ENCODE measurements at regions not wholly inside any gene's neighbourhood (a gene's known extent, or its start where the extent isn't known, plus 50 kb on each side); places are given as distances from the start of the nearest gene placed in this dataset.

GRCh38 chr6:21900730-21901129 is 307.2 kb downstream of the SOX4 start:
- H3K4me1 ChIP-seq (replicated peaks): peaks cover 14% of the 10 kb centered on the region
- no peak overlapping the region for H3K27ac ChIP-seq
- H3K9me3 ChIP-seq (replicated peaks): no peaks in the 10 kb centered on the region
- no peak overlapping the region for H3K4me3 ChIP-seq
- no peaks in the 10 kb centered on the region for H3K27me3 ChIP-seq (replicated peaks)
- no peaks in the 10 kb centered on the region for H3K36me3 ChIP-seq
- peak; percentile 60 to 63 for DNase-seq (ENCODE audit: low read depth in 1 of 2, low spot score in 2 of 2)

GRCh38 chr6:21902628-21903169 is 309.1 kb downstream of the SOX4 start:
- Histone ChIP-seq H3K4me1 (replicated peaks) (peaks cover 14% of the 10 kb centered on the region), H3K27me3 (replicated peaks) (no peaks in the 10 kb centered on the region), H3K9me3 (replicated peaks) (no peaks in the 10 kb centered on the region), H3K4me3 (no peak overlapping the region), H3K27ac (no peak overlapping the region), H3K36me3 (no peaks in the 10 kb centered on the region)
- no peak for DNase-seq (ENCODE audit: low read depth in 1 of 2, low spot score in 2 of 2)

- peaks cover 13% of the 10 kb centered on the region for H3K4me1 ChIP-seq (replicated peaks)
- no peak for DNase-seq (ENCODE audit: low read depth in 1 of 2, low spot score in 2 of 2)
- no peaks in the 10 kb centered on the region for H3K36me3 ChIP-seq
- H3K27ac ChIP-seq: no peak overlapping the region
- no peak overlapping the region for H3K4me3 ChIP-seq
- no peaks in the 10 kb centered on the region for H3K9me3 ChIP-seq (replicated peaks)
- no peaks in the 10 kb centered on the region for H3K27me3 ChIP-seq (replicated peaks)
Measured at GRCh38 chr6:21905531-21905930, 312.0 kb downstream of the SOX4 start.

DNA sequence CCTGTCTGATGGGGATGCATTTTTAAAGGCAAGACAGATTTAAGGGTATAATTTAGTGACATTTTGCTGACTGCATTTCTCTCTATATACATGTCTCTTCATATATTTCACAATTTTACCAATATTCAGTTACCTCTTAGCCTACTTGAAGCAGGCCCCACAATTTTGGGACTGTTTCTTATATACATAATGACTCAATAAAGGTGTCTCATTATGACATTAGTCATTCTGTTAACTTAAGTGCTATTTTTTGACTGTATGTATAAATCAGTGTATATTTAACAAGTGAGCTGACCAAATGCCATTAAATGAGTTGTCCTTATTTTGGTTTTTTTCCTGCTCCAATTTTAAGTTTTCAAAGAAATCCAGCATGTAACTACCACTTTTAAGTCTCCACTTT is 313.3 kb downstream of the SOX4 start:
- Histone ChIP-seq H3K4me1 (replicated peaks) (peaks cover 6% of the 10 kb centered on the region; the same call in 1 of the 2 replicates), H3K9me3 (replicated peaks) (no peaks in the 10 kb centered on the region), H3K27me3 (replicated peaks) (no peaks in the 10 kb centered on the region), H3K36me3 (no peaks in the 10 kb centered on the region), H3K27ac (no peak overlapping the region), H3K4me3 (no peak overlapping the region)
- DNase-seq (ENCODE audit: low read depth in 1 of 2, low spot score in 2 of 2): no peak

DNA sequence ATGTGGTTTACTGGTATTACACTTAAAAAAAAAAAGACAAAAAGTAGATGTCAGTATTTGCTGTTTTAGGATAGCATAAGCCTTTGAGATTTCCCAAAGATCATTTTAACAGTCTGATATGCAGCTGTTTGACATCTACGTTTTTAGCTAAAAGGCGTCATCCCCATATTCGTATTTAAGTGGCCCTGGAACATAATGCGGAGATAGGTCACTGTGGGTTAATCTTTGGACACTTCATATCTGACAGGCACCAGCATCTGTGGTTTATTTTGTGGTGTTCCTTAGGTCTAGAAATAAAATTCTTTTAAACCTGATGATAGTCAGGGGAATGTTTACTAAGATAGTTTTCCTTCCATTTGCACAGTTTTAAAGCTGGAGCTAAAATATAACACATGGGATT is 313.7 kb downstream of the SOX4 start:
- H3K27me3 ChIP-seq (replicated peaks): no peaks in the 10 kb centered on the region
- peaks cover 6% of the 10 kb centered on the region; the same call in 1 of the 2 replicates for H3K4me1 ChIP-seq (replicated peaks)
- no peaks in the 10 kb centered on the region for H3K9me3 ChIP-seq (replicated peaks)
- H3K36me3 ChIP-seq: no peaks in the 10 kb centered on the region
- DNase-seq (ENCODE audit: low read depth in 1 of 2, low spot score in 2 of 2): no peak
- H3K27ac ChIP-seq: no peak overlapping the region
- H3K4me3 ChIP-seq: no peak overlapping the region

GRCh38 chr6:21908161-21908848 is 314.8 kb downstream of the SOX4 start:
- Histone ChIP-seq H3K27ac (no peak overlapping the region), H3K9me3 (replicated peaks) (no peaks in the 10 kb centered on the region), H3K4me1 (replicated peaks) (no peaks in the 10 kb centered on the region), H3K27me3 (replicated peaks) (no peaks in the 10 kb centered on the region), H3K36me3 (no peaks in the 10 kb centered on the region), H3K4me3 (no peak overlapping the region)
- DNase-seq (ENCODE audit: low read depth in 1 of 2, low spot score in 2 of 2): no peak

DNA sequence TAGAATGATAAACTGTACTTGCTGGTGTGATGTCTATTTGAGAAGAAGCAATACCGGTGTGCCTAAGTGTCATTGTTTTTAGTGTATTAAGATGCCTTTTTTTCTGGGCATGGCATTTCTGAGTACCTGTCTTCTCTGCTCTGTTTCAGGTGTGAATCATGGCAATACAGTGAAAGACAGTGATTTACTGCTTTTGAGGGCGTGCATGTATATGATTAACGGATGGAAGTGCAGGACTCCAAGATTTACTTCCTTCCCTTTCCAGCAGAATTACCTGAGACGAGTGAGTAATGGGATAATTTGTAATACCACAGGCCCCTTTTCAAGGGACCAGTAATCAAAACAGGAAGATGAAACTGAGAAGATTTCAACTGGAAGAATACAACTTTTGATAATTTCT is 315.8 kb downstream of the SOX4 start:
- peaks cover 4% of the 10 kb centered on the region for H3K4me1 ChIP-seq (replicated peaks)
- H3K9me3 ChIP-seq (replicated peaks): no peaks in the 10 kb centered on the region
- no peak overlapping the region for H3K27ac ChIP-seq
- H3K36me3 ChIP-seq: no peaks in the 10 kb centered on the region
- H3K4me3 ChIP-seq: no peak overlapping the region
- no peaks in the 10 kb centered on the region for H3K27me3 ChIP-seq (replicated peaks)
- no peak for DNase-seq (ENCODE audit: low read depth in 1 of 2, low spot score in 2 of 2)

DNA sequence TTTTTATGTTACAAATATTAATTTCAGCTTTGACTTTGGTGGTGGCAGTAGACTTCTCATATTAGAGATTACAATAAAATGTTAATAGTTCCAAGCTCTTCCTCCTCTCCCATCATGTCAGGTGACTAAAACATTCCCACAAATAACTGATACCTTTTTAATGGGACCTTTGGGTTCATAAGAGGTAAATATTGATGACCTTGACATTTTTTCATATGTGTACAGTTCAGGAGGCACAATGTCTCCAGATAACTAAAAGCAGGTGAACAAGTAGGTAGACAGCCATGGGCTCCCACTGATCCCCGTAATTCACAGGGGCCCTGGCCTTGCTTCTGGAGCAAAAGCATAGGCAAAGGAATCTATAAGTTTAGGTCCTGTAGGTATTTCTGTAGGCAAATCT is 317.7 kb downstream of the SOX4 start:
- no peaks in the 10 kb centered on the region for H3K27me3 ChIP-seq (replicated peaks)
- no peak overlapping the region for H3K27ac ChIP-seq
- peaks cover 16% of the 10 kb centered on the region for H3K4me1 ChIP-seq (replicated peaks)
- DNase-seq (ENCODE audit: low read depth in 1 of 2, low spot score in 2 of 2): no peak
- H3K4me3 ChIP-seq: no peak overlapping the region
- no peaks in the 10 kb centered on the region for H3K9me3 ChIP-seq (replicated peaks)
- H3K36me3 ChIP-seq: no peaks in the 10 kb centered on the region

DNA sequence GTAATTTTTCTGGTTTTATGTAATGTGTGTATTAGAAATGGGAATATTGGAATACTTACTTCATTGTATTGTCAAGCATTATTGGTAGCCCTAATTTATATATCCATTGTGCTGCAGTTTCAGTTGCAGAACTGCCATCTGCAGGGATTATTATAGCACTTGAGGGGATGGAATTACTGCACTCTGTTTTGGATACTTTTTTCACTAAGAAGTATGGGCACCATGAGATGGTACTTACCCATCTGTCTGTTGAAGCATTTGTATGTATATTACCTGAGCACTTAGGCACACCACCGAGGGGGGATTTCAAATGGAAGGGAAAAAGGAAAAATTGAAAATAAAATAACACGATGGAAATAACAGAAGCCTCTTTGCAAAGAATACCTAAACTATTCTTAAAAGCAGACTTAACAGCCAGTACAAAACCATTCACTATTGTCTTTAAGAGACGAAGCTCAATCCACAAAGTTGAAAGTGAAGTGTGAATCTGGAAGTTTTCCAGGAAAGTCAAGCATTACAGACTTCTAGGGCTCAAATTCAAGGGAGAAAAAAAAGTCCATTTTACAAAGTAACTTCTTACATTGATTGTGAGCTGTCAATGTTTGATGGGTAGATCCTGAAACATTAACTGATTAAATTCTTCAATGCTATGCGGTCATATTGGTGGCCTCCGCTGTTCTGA is 318.7 kb downstream of the SOX4 start:
- H3K4me3 ChIP-seq: no peak overlapping the region
- peaks cover 21% of the 10 kb centered on the region for H3K4me1 ChIP-seq (replicated peaks)
- no peaks in the 10 kb centered on the region for H3K9me3 ChIP-seq (replicated peaks)
- H3K27ac ChIP-seq: no peak overlapping the region
- no peaks in the 10 kb centered on the region for H3K27me3 ChIP-seq (replicated peaks)
- no peaks in the 10 kb centered on the region for H3K36me3 ChIP-seq
- DNase-seq (ENCODE audit: low read depth in 1 of 2, low spot score in 2 of 2): no peak

DNA sequence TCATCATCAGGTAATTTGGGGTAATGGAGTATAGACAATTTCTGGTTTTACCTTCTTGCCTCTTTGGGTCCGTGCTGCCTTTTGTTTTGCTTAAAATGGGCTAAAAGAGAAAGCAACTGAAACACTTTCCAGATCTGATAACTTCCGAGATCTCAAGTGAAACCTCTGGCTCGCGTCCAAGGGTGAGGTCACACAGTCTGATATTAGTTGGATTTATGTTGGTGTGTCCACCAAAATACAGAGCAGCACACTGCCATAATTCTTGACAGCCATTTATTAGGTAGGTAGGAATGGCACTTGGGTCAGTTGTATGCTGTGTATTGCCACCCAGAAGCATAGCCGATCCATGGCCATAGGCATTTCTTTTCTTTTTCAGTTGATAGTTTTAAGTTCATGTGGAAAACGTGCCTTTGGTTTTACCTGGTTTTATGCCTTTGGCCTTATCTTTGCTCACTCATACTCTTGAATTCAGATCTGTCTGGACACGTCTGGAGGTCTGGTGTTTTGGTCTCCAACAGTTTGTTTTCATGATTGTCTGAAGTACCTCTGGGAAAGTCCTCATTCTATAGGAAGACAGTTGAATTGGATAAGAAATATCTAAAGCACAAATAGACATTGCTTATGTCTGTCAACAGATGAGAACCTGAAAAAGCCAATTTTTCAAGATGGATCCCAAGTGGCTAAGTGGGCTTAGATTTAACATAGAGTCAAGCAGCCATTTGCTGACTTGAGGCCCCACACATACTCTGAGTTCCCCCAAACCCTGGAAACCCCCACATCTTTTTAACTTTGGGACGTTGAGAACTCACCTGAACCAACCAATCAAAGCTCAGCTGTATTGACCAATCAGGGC is 320.8 kb downstream of the SOX4 start:
- Histone ChIP-seq H3K36me3 (no peaks in the 10 kb centered on the region), H3K9me3 (replicated peaks) (no peaks in the 10 kb centered on the region), H3K27me3 (replicated peaks) (no peaks in the 10 kb centered on the region), H3K27ac (no peak overlapping the region), H3K4me3 (no peak overlapping the region), H3K4me1 (replicated peaks) (peaks cover 21% of the 10 kb centered on the region)
- no peak for DNase-seq (ENCODE audit: low read depth in 1 of 2, low spot score in 2 of 2)

GRCh38 chr6:21915707-21916260 is 322.2 kb downstream of the SOX4 start:
- peak overlapping the region; percentile 35; the same call in 1 of the 2 replicates for H3K27ac ChIP-seq

DNA sequence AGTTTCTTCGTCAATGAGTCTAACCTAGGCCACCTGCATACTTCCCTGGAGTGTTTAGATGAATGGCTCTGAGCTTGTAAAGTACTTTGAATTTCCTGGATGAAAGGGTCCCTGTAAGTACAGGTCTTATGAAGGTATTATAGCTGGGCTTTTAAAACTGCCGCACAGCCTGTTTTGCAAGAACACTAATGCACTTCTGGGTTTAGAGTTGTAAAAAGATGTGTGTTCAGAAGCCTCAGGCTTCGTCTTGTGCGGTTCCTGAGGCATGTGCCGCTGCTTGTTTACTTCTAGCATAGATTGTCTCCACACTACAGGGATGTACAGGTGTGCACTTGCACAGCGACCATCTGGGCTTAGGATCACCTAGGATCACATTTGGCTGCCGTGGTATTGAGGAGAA is 324.5 kb downstream of the SOX4 start:
- no peaks in the 10 kb centered on the region for H3K36me3 ChIP-seq
- no peak overlapping the region for H3K4me3 ChIP-seq
- no peaks in the 10 kb centered on the region for H3K27me3 ChIP-seq (replicated peaks)
- peaks cover 34% of the 10 kb centered on the region for H3K4me1 ChIP-seq (replicated peaks)
- H3K27ac ChIP-seq: no peak overlapping the region
- no peaks in the 10 kb centered on the region for H3K9me3 ChIP-seq (replicated peaks)
- no peak for DNase-seq (ENCODE audit: low read depth in 1 of 2, low spot score in 2 of 2)

More at GRCh38 chr6:21915707-21916260, 322.2 kb downstream of the SOX4 start:
- H3K27me3 ChIP-seq (replicated peaks): no peaks in the 10 kb centered on the region
- H3K9me3 ChIP-seq (replicated peaks): no peaks in the 10 kb centered on the region
- peak in 1 of 2 experiments; percentile 62 for DNase-seq (ENCODE audit: low read depth in 1 of 2, low spot score in 2 of 2)
- H3K4me3 ChIP-seq: peak overlapping the region; percentile 10
- no peaks in the 10 kb centered on the region for H3K36me3 ChIP-seq
- peaks cover 21% of the 10 kb centered on the region for H3K4me1 ChIP-seq (replicated peaks)

GRCh38 chr6:21918666-21919065 is 325.1 kb downstream of the SOX4 start:
- Histone ChIP-seq H3K27me3 (replicated peaks) (no peaks in the 10 kb centered on the region), H3K27ac (no peak overlapping the region), H3K36me3 (no peaks in the 10 kb centered on the region), H3K4me3 (no peak overlapping the region), H3K4me1 (replicated peaks) (peaks cover 34% of the 10 kb centered on the region), H3K9me3 (replicated peaks) (no peaks in the 10 kb centered on the region)
- no peak for DNase-seq (ENCODE audit: low read depth in 1 of 2, low spot score in 2 of 2)

Data from SJSA1 (cell line).